ENCODE measurements at regions not wholly inside any gene's neighbourhood (a gene's known extent, or its start where the extent isn't known, plus 50 kb on each side); places are given as distances from the start of the nearest gene placed in this dataset.
"Not testable (repeated sequence)": the region's sequence is repeated elsewhere in the genome, so short reads cannot be mapped to it uniquely, and the experiment has no call there.

GRCh38 chr15:81807186-81807585, 238.6 kb downstream of the MEX3B start:
- TF ChIP-seq EZH2 (IDR thresholded peaks at IDR 0.05), result no peak
- TF ChIP-seq POLR2AphosphoS5 (IDR thresholded peaks at IDR 0.05; ENCODE audit: borderline replicate concordance, low read depth, low read length), result no peak
- no peak for TF ChIP-seq FOXP2 (optimal IDR thresholded peaks at IDR 0.05; ENCODE audit: control extremely low read depth, extremely low read length, insufficient read depth)
- H3K27ac ChIP-seq, result no peak overlapping the region
- no peak overlapping the region for H3K4me3 ChIP-seq
- no peak overlapping the region for H3K9ac ChIP-seq (ENCODE audit: insufficient read length)
- no peaks in the 10 kb centered on the region for H3K9me3 ChIP-seq (ENCODE audit: low read depth, low read length)
- no peaks in the 10 kb centered on the region for H3K36me3 ChIP-seq (ENCODE audit: insufficient read depth, low read length)
- no peak for DNase-seq (ENCODE audit: low read depth, low spot score)

DNA sequence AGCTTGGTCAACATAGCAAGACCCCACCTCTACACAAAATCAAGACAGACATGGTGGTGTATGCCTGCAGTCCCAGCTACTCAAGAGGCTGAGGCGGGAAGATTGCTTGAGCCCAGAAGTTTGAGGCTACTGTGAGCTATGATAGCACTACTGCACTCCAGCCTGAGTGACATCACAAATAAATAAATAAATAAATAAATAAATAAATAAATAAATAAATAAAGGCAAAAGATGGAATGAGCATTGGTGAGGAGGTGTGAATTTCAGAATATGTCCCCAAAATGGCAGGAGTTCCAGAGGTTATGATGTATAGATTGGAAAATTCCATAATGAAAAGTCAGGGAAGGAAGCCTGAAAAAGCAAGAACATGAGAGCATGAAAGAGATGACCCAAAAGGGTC, 249.9 kb downstream of the MEX3B start:
- no peak overlapping the region for H3K4me3 ChIP-seq
- no peaks in the 10 kb centered on the region for H3K36me3 ChIP-seq (ENCODE audit: insufficient read depth, low read length)
- TF ChIP-seq POLR2AphosphoS5 (IDR thresholded peaks at IDR 0.05; ENCODE audit: borderline replicate concordance, low read depth, low read length), result no peak
- no peak for TF ChIP-seq FOXP2 (optimal IDR thresholded peaks at IDR 0.05; ENCODE audit: control extremely low read depth, extremely low read length, insufficient read depth)
- no peak for TF ChIP-seq EZH2 (IDR thresholded peaks at IDR 0.05)
- no peak overlapping the region for H3K27ac ChIP-seq
- DNase-seq (ENCODE audit: low read depth, low spot score), result no peak
- H3K9ac ChIP-seq (ENCODE audit: insufficient read length), result no peak overlapping the region
- no peaks in the 10 kb centered on the region for H3K9me3 ChIP-seq (ENCODE audit: low read depth, low read length)

GRCh38 chr15:81792646-81793045, 253.2 kb downstream of the MEX3B start:
- Histone ChIP-seq H3K27ac (no peak overlapping the region), H3K9me3 (ENCODE audit: low read depth, low read length) (no peaks in the 10 kb centered on the region), H3K4me3 (no peak overlapping the region), H3K9ac (ENCODE audit: insufficient read length) (no peak overlapping the region), H3K36me3 (ENCODE audit: insufficient read depth, low read length) (no peaks in the 10 kb centered on the region)
- DNase-seq (ENCODE audit: low read depth, low spot score), result no peak
- no peak for TF ChIP-seq POLR2AphosphoS5 (IDR thresholded peaks at IDR 0.05; ENCODE audit: borderline replicate concordance, low read depth, low read length)
- no peak for TF ChIP-seq EZH2 (IDR thresholded peaks at IDR 0.05)
- no peak for TF ChIP-seq FOXP2 (optimal IDR thresholded peaks at IDR 0.05; ENCODE audit: control extremely low read depth, extremely low read length, insufficient read depth)

DNA sequence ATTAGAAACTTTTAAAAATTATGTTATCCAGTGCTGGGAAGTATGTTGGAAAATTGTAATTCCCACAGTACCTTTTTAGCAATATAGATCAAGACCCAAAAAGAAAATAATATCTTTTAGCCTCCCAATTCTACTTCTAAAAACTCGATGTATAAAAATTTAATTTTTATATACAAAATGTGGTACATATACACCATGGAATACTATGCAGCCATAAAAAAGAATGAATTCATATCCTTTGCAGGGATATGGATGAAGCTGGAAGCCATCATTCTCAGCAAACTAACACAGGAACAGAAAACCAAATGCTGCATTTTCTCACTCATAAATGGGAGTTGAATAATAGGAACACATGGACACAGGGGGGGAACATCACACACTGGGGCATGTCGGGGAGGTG, 254.5 kb downstream of the MEX3B start:
- not testable (repeated sequence) for H3K36me3 ChIP-seq (ENCODE audit: insufficient read depth, low read length); H3K9ac ChIP-seq (ENCODE audit: insufficient read length); H3K9me3 ChIP-seq (ENCODE audit: low read depth, low read length); DNase-seq (ENCODE audit: low read depth, low spot score); H3K4me3 ChIP-seq; H3K27ac ChIP-seq

- H3K27ac ChIP-seq, result no peak overlapping the region
Observed at GRCh38 chr15:81789403-81789802, 256.4 kb downstream of the MEX3B start.

GRCh38 chr15:81786776-81787175, 259.0 kb downstream of the MEX3B start:
- H3K9ac ChIP-seq (ENCODE audit: insufficient read length), result no peak overlapping the region
- no peaks in the 10 kb centered on the region for H3K36me3 ChIP-seq (ENCODE audit: insufficient read depth, low read length)
- no peaks in the 10 kb centered on the region for H3K9me3 ChIP-seq (ENCODE audit: low read depth, low read length)
- no peak for DNase-seq (ENCODE audit: low read depth, low spot score)
- no peak for TF ChIP-seq EZH2 (IDR thresholded peaks at IDR 0.05)
- no peak for TF ChIP-seq POLR2AphosphoS5 (IDR thresholded peaks at IDR 0.05; ENCODE audit: borderline replicate concordance, low read depth, low read length)
- no peak for TF ChIP-seq FOXP2 (optimal IDR thresholded peaks at IDR 0.05; ENCODE audit: control extremely low read depth, extremely low read length, insufficient read depth)
- no peak overlapping the region for H3K4me3 ChIP-seq
- no peak overlapping the region for H3K27ac ChIP-seq

More at GRCh38 chr15:81789403-81789802, 256.4 kb downstream of the MEX3B start:
- no peak overlapping the region for H3K4me3 ChIP-seq
- DNase-seq (ENCODE audit: low read depth, low spot score), result no peak
- no peaks in the 10 kb centered on the region for H3K9me3 ChIP-seq (ENCODE audit: low read depth, low read length)
- no peak overlapping the region for H3K9ac ChIP-seq (ENCODE audit: insufficient read length)
- H3K36me3 ChIP-seq (ENCODE audit: insufficient read depth, low read length), result no peaks in the 10 kb centered on the region
- TF ChIP-seq POLR2AphosphoS5 (IDR thresholded peaks at IDR 0.05; ENCODE audit: borderline replicate concordance, low read depth, low read length) (no peak), EZH2 (IDR thresholded peaks at IDR 0.05) (no peak), FOXP2 (optimal IDR thresholded peaks at IDR 0.05; ENCODE audit: control extremely low read depth, extremely low read length, insufficient read depth) (no peak)

GRCh38 chr15:81785679-81786078, 260.1 kb downstream of the MEX3B start:
- Histone ChIP-seq H3K27ac (no peak overlapping the region), H3K36me3 (ENCODE audit: insufficient read depth, low read length) (no peaks in the 10 kb centered on the region), H3K9me3 (ENCODE audit: low read depth, low read length) (no peaks in the 10 kb centered on the region), H3K4me3 (no peak overlapping the region), H3K9ac (ENCODE audit: insufficient read length) (no peak overlapping the region)
- TF ChIP-seq FOXP2 (optimal IDR thresholded peaks at IDR 0.05; ENCODE audit: control extremely low read depth, extremely low read length, insufficient read depth) (no peak), EZH2 (IDR thresholded peaks at IDR 0.05) (no peak), POLR2AphosphoS5 (IDR thresholded peaks at IDR 0.05; ENCODE audit: borderline replicate concordance, low read depth, low read length) (no peak)
- DNase-seq (ENCODE audit: low read depth, low spot score), result no peak

- DNase-seq (ENCODE audit: low read depth, low spot score), result no peak
- TF ChIP-seq EZH2 (IDR thresholded peaks at IDR 0.05) (no peak), FOXP2 (optimal IDR thresholded peaks at IDR 0.05; ENCODE audit: control extremely low read depth, extremely low read length, insufficient read depth) (no peak)
- Histone ChIP-seq H3K9ac (ENCODE audit: insufficient read length) (no peak overlapping the region), H3K27ac (no peak overlapping the region), H3K36me3 (ENCODE audit: insufficient read depth, low read length) (no peaks in the 10 kb centered on the region), H3K4me3 (no peak overlapping the region), H3K9me3 (ENCODE audit: low read depth, low read length) (no peaks in the 10 kb centered on the region)
Observed at GRCh38 chr15:81785181-81785580, 260.6 kb downstream of the MEX3B start.

GRCh38 chr15:81784751-81785150, 261.1 kb downstream of the MEX3B start:
- Histone ChIP-seq H3K9ac (ENCODE audit: insufficient read length) (no peak overlapping the region), H3K36me3 (ENCODE audit: insufficient read depth, low read length) (no peaks in the 10 kb centered on the region), H3K27ac (no peak overlapping the region), H3K4me3 (no peak overlapping the region), H3K9me3 (ENCODE audit: low read depth, low read length) (no peaks in the 10 kb centered on the region)
- no peak for DNase-seq (ENCODE audit: low read depth, low spot score)
- TF ChIP-seq EZH2 (IDR thresholded peaks at IDR 0.05) (no peak), POLR2AphosphoS5 (IDR thresholded peaks at IDR 0.05; ENCODE audit: borderline replicate concordance, low read depth, low read length) (no peak), FOXP2 (optimal IDR thresholded peaks at IDR 0.05; ENCODE audit: control extremely low read depth, extremely low read length, insufficient read depth) (no peak)

Data from SK-N-MC (cell line).